Right ventricle myocardium superior (tissue), 1 donor: ENCODE measurements at regions not wholly inside any gene's neighbourhood (a gene's known extent, or its start where the extent isn't known, plus 50 kb on each side); places are given as distances from the start of the nearest gene placed in this dataset.
A peak's percentile ranks its signal among the peaks of the same experiment; 100 is the strongest.

ENCODE experiments used
- ATAC-seq: fragments of 200-7000 bp; cut with Tn5 transposase; one replicate; pipeline ENCODE4 v1.9.1; 2020; ENCODE audit warnings: mild to moderate bottlenecking; ENCODE audit not compliant: poor library complexity
- DNase-seq: peaks from one replicate; pipeline ENCODE4 v3.0.0-alpha.2; 2020
- intact Hi-C: fragments of 100-400 bp; cut with DNase I; formaldehyde crosslinking; loops from one replicate; pipeline ENCODE4 v1.11.2; 2022
- donor health status: DM: no; HTN: yes; CAD: no; lungs with severe emphysema.

GRCh38 chr18:34649080-34649479 is 61.0 kb upstream of the DTNA start:
- ATAC-seq, result no peak
- no peak for DNase-seq
- intact Hi-C loops, result no loop called here

GRCh38 chr18:34650121-34650545 is 60.0 kb upstream of the DTNA start:
- intact Hi-C loops, result no loop called here
- DNase-seq, result no peak
- no peak for ATAC-seq

- no peak for DNase-seq
- intact Hi-C loops, result no loop called here
Observed at GRCh38 chr18:34651586-34652369, 58.3 kb upstream of the DTNA start.

GRCh38 chr18:34655131-34655530 is 55.0 kb upstream of the DTNA start:
- intact Hi-C loops, result loop anchor here (5.0 kb wide), 1 partner anchor 132 kb away; no protein-coding TSS in a partner anchor
- DNase-seq (no peak), ATAC-seq (no peak)

More at GRCh38 chr18:34651586-34652369, 58.3 kb upstream of the DTNA start:
- ATAC-seq, result no peak

- no peak for DNase-seq
- intact Hi-C loops, result loop anchor here (5.0 kb wide), 1 partner anchor 129 kb away; no protein-coding TSS in a partner anchor
- ATAC-seq, result no peak
Observed at GRCh38 chr18:34657860-34658500, 52.1 kb upstream of the DTNA start.

- intact Hi-C loops, result loop anchor here (5.0 kb wide), 1 partner anchor 127 kb away; no protein-coding TSS in a partner anchor
- peak; percentile 84 for DNase-seq
- ATAC-seq, result peak; percentile 97
Observed at GRCh38 chr18:34659579-34660517, 50.2 kb upstream of the DTNA start.
